ENCODE measurements at regions not wholly inside any gene's neighbourhood (a gene's known extent, or its start where the extent isn't known, plus 50 kb on each side); places are given as distances from the start of the nearest gene placed in this dataset.

DNA sequence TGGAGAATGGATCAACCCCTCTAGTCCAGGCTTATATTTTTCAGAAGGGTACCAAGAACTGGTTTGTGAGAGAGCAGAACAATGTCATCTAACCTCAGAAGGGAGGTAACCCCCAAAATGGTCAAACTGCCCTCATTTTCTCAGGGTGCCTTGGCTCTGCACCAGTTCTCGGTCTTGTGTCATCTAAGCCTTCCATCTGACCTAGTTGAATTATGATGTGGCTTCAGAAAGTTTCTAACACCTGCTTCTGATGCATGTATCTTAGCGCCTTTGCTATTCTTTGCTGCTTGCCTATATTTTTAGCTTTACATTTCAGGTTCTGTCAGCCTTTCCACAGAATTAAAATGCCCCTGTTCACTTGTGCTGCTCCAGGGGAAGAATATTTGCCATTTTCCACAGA is 91.7 kb upstream of the E2F8 start:
- TF ChIP-seq POLR2A (IDR thresholded peaks at IDR 0.05), result no peak
- TF ChIP-seq, protein P1, sequence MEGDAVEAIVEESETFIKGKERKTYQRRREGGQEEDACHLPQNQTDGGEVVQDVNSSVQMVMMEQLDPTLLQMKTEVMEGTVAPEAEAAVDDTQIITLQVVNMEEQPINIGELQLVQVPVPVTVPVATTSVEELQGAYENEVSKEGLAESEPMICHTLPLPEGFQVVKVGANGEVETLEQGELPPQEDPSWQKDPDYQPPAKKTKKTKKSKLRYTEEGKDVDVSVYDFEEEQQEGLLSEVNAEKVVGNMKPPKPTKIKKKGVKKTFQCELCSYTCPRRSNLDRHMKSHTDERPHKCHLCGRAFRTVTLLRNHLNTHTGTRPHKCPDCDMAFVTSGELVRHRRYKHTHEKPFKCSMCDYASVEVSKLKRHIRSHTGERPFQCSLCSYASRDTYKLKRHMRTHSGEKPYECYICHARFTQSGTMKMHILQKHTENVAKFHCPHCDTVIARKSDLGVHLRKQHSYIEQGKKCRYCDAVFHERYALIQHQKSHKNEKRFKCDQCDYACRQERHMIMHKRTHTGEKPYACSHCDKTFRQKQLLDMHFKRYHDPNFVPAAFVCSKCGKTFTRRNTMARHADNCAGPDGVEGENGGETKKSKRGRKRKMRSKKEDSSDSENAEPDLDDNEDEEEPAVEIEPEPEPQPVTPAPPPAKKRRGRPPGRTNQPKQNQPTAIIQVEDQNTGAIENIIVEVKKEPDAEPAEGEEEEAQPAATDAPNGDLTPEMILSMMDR (IDR thresholded peaks at IDR 0.05), result no peak
- DNase-seq, result no peak
- 86 to 100% (median 92%) methylated on average over 2 of the region's 2 CpGs for WGBS, 4 donors
- no peaks in the 10 kb centered on the region for H3K36me3 ChIP-seq (replicated peaks in 1 of 2)
- no peak overlapping the region for H3K4me3 ChIP-seq
- no peak overlapping the region for H3K27ac ChIP-seq
- no peaks in the 10 kb centered on the region for H3K4me1 ChIP-seq (replicated peaks in 1 of 2)
- intact Hi-C loops (cut with DNase I), result no loop called here
- no peaks in the 10 kb centered on the region for H3K9me3 ChIP-seq (replicated peaks in 1 of 3)
- no peaks in the 10 kb centered on the region for H3K27me3 ChIP-seq

DNA sequence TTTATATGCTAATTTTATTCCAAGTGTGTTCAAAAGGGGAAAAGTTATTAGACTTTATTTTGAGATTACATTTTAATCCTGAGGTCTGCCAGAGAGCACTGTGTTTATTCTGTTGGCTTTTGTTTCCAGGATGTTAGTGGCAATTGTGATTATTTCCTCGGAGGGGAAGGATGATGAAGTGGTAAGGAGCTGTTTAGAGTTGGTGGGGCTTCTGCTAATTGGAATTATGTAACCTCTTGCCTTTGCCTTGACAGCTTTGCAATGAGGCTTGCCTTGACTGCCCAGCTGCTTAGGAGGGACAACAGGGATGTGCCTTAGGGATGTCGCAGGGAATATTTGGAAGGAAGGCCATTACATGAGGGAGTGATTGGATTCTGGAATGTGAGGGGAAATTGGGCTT is 89.7 kb upstream of the E2F8 start:
- Histone ChIP-seq H3K4me3 (no peak overlapping the region), H3K27ac (no peak overlapping the region), H3K9me3 (replicated peaks in 1 of 3) (no peaks in the 10 kb centered on the region), H3K36me3 (replicated peaks in 1 of 2) (no peaks in the 10 kb centered on the region), H3K27me3 (no peaks in the 10 kb centered on the region), H3K4me1 (replicated peaks in 1 of 2) (no peaks in the 10 kb centered on the region)
- intact Hi-C loops (cut with DNase I), result no loop called here
- 42 to 51% (median 43%) methylated on average over 2 of the region's 2 CpGs for WGBS, 4 donors
- no peak for DNase-seq
- TF ChIP-seq, protein P1 (IDR thresholded peaks at IDR 0.05), result no peak
- no peak for TF ChIP-seq POLR2A (IDR thresholded peaks at IDR 0.05)

- Histone ChIP-seq H3K4me3 (no peak overlapping the region), H3K27me3 (no peaks in the 10 kb centered on the region), H3K9me3 (replicated peaks in 1 of 3) (no peaks in the 10 kb centered on the region), H3K4me1 (replicated peaks in 1 of 2) (no peaks in the 10 kb centered on the region), H3K36me3 (replicated peaks in 1 of 2) (no peaks in the 10 kb centered on the region), H3K27ac (no peak overlapping the region)
- TF ChIP-seq, protein P1 (IDR thresholded peaks at IDR 0.05), result no peak
- DNase-seq, result no peak
- intact Hi-C loops (cut with DNase I), result no loop called here
- WGBS, 4 donors, result 57 to 79% (median 73%) methylated on average over 1 of the region's 1 CpG
Observed at GRCh38 chr11:19329970-19330369, 89.2 kb upstream of the E2F8 start.

DNA sequence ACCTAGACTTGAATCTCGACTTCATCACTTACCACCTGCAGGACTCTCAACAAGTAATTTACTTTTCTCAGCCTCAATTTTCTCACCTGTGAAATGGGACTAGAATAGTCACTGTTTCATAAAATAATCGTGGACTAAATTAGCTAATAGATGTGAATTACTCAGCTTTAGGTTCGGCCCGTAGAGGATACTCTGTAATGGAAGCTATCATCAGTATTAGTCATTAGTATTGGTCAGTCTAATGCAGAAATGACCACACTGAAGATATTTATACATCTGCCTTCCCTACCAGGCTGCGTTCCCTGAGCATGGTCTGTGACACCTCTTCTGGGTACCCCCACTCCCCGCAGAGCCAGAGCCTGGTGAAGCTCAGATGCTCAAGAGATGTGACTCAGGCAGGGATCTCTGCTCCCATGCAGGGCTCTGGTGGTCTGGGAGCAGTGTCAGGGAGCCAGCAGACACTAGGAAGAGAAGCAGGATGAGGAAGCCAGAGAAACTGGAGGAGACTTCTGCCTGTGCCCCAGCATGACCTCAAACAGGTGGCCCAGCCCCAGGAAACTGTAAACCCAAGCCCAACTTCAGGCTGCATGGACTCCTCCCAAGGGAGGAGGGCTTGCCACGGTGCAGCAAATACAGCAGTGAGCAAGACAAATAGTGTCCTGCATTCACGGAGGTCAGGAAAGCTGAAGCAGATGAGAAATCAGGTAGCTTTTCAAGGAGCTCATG is 88.0 kb upstream of the E2F8 start:
- no peaks in the 10 kb centered on the region for H3K4me1 ChIP-seq (replicated peaks in 1 of 2)
- no peak overlapping the region for H3K27ac ChIP-seq
- no peak overlapping the region for H3K4me3 ChIP-seq
- H3K27me3 ChIP-seq, result no peaks in the 10 kb centered on the region
- intact Hi-C loops (cut with DNase I), result no loop called here
- DNase-seq, result no peak
- no peaks in the 10 kb centered on the region for H3K36me3 ChIP-seq (replicated peaks in 1 of 2)
- WGBS, 4 donors, result 68 to 75% (median 68%) methylated on average over 7 to 8 of the region's 8 CpGs
- TF ChIP-seq, protein P1 (IDR thresholded peaks at IDR 0.05), result no peak
- no peak for TF ChIP-seq POLR2A (IDR thresholded peaks at IDR 0.05)
- no peaks in the 10 kb centered on the region for H3K9me3 ChIP-seq (replicated peaks in 1 of 3)

Data from adrenal gland (tissue), 9 donors.